ENCODE measurements at regions not wholly inside any gene's neighbourhood (a gene's known extent, or its start where the extent isn't known, plus 50 kb on each side); places are given as distances from the start of the nearest gene placed in this dataset.

DNA sequence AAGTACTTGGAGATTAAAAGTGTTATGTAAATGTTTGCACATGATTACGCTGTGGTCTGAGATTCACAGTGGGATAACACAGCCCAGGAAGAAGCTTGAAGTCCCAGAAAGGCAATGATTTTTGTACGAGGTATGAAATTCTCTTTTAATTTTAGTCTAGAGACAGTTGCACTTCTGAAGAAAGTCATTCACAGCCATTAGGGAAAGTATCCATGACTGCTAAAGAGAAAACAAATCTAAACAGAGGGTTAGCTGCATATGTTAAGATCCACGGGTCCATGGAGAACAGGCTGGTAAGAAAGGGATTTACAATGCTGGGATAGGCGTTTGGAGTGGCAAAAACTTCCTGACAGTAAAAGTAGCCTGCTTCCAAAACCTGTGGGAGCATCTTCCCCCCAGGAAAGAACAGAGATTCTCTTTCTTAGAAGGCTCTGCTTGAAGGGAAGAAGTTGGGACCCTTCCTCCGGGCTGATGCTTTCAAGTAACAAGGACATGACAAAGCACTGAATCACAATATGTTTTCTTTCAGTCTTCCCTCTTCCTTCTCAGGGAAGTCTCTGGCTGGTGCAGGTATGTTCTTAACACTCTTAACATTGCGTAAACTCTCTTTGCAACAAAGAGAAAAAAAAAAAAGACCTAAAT is 220.8 kb upstream of the CELF2 start:
- TF ChIP-seq EZH2phosphoT487 (IDR thresholded peaks at IDR 0.05): no peak
- TF ChIP-seq, protein P1, sequence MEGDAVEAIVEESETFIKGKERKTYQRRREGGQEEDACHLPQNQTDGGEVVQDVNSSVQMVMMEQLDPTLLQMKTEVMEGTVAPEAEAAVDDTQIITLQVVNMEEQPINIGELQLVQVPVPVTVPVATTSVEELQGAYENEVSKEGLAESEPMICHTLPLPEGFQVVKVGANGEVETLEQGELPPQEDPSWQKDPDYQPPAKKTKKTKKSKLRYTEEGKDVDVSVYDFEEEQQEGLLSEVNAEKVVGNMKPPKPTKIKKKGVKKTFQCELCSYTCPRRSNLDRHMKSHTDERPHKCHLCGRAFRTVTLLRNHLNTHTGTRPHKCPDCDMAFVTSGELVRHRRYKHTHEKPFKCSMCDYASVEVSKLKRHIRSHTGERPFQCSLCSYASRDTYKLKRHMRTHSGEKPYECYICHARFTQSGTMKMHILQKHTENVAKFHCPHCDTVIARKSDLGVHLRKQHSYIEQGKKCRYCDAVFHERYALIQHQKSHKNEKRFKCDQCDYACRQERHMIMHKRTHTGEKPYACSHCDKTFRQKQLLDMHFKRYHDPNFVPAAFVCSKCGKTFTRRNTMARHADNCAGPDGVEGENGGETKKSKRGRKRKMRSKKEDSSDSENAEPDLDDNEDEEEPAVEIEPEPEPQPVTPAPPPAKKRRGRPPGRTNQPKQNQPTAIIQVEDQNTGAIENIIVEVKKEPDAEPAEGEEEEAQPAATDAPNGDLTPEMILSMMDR (IDR thresholded peaks at IDR 0.05): no peak
- TF ChIP-seq EZH2 (IDR thresholded peaks at IDR 0.05): no peak
- Mint-ChIP-seq H3K36me3 (no peaks in the 10 kb centered on the region), H3K27me3 (ENCODE audit: insufficient read depth, low read depth) (peaks cover 2% of the 10 kb centered on the region), H3K9me3 (peaks cover 4% of the 10 kb centered on the region), H3K4me1 (peaks cover 46% of the 10 kb centered on the region), H3K4me3 (no peak overlapping the region), H3K27ac (peak overlapping the region; percentile 4)
- Histone ChIP-seq H3K4me1 (peaks cover 33% of the 10 kb centered on the region), H3K4me3 (no peak overlapping the region), H3K27ac (no peak overlapping the region), H3K9ac (no peak overlapping the region), H3K36me3 (no peaks in the 10 kb centered on the region), H3K27me3 (no peaks in the 10 kb centered on the region), H3K9me3 (ENCODE audit: low read depth) (no peaks in the 10 kb centered on the region), H4K20me1 (ENCODE audit: low read depth) (no peaks in the 10 kb centered on the region), H3K4me2 (peak overlapping the region; percentile 72), H2AFZ (replicated peaks) (peak overlapping the region; percentile 56), H3F3A (ENCODE audit: low read depth) (peaks cover 24% of the 10 kb centered on the region), H3K79me2 (ENCODE audit: low read depth) (no peaks in the 10 kb centered on the region)
- no peak for DNase-seq (ENCODE audit: low spot score)

DNA sequence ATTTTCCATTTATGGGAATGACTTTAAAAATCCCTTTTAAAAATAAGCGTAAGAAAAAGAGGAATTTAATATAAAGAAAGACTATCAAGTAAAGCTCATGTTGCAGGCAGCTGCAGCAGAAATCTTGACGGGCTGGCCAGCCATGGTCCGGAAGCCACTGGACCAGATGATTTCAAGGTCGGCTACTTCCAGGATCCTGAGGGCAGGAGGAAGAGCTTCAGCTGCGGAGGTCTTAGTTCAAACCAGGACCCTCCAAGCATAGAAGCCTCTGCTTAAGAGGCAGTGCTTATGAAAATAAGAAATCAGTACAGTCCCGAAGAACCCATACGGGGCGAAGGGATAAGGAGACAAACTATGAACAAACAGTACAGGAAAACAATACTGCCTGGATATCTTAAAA is 220.2 kb upstream of the CELF2 start:
- Histone ChIP-seq H3K9ac (no peak overlapping the region), H3K79me2 (ENCODE audit: low read depth) (no peaks in the 10 kb centered on the region), H4K20me1 (ENCODE audit: low read depth) (no peaks in the 10 kb centered on the region), H2AFZ (replicated peaks) (peak overlapping the region; percentile 90), H3F3A (ENCODE audit: low read depth) (peaks cover 22% of the 10 kb centered on the region), H3K36me3 (no peaks in the 10 kb centered on the region), H3K4me3 (no peak overlapping the region), H3K27me3 (no peaks in the 10 kb centered on the region), H3K4me2 (peak overlapping the region; percentile 72), H3K27ac (no peak overlapping the region), H3K9me3 (ENCODE audit: low read depth) (no peaks in the 10 kb centered on the region), H3K4me1 (peaks cover 27% of the 10 kb centered on the region)
- Mint-ChIP-seq H3K4me1 (peaks cover 40% of the 10 kb centered on the region), H3K9me3 (peaks cover 4% of the 10 kb centered on the region), H3K4me3 (no peak overlapping the region), H3K27ac (peak overlapping the region; percentile 33), H3K27me3 (ENCODE audit: insufficient read depth, low read depth) (peaks cover 2% of the 10 kb centered on the region), H3K36me3 (no peaks in the 10 kb centered on the region)
- TF ChIP-seq, protein P1 (IDR thresholded peaks at IDR 0.05): no peak
- no peak for TF ChIP-seq EZH2 (IDR thresholded peaks at IDR 0.05)
- TF ChIP-seq EZH2phosphoT487 (IDR thresholded peaks at IDR 0.05): no peak
- no peak for DNase-seq (ENCODE audit: low spot score)

DNA sequence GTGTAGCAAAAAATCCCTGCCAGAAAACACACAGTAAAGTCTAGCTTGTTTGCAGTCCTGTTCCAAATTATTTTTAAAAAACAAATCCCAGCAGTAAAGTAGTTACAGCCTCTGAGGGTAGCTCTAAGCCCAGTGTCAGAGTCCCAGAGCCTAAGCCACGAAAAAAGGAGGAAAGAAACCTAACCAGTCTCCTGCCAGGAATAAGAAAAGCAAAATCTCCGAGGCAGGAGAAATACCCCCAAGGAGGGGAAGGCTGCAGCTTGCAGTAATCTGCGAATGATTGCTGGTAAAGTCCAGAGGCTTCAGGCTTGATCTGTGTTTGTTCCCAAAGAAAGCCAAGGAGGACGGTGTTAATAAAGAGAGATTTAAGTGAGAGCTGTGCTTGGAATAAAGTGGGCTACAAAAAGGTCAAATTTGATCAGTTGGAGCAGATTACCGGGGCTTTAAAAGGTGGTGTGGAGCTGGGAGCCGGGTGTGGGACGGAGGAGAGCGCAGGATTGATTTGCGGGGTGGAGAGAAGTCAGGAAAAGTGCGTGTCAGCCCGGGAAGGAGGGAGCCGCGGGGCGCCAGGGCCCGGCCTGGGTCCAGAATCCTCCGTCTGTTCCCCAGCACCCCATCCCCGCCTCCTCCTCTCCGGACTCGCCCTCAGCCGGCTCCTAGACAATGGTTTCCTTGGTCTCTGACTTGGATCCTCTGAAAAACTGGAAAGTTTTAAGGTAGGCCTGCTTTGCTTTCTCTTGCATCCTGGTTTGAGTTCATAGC is 219.4 kb upstream of the CELF2 start:
- Mint-ChIP-seq H3K4me1 (peaks cover 32% of the 10 kb centered on the region), H3K9me3 (peaks cover 4% of the 10 kb centered on the region), H3K36me3 (no peaks in the 10 kb centered on the region), H3K27ac (peak overlapping the region; percentile 90), H3K4me3 (peak overlapping the region; percentile 55), H3K27me3 (ENCODE audit: insufficient read depth, low read depth) (peaks cover 2% of the 10 kb centered on the region)
- Histone ChIP-seq H2AFZ (replicated peaks) (peak overlapping the region; percentile 90), H3K79me2 (ENCODE audit: low read depth) (no peaks in the 10 kb centered on the region), H3K4me3 (peak overlapping the region; percentile 28), H3F3A (ENCODE audit: low read depth) (peaks cover 16% of the 10 kb centered on the region), H4K20me1 (ENCODE audit: low read depth) (no peaks in the 10 kb centered on the region), H3K4me1 (peaks cover 20% of the 10 kb centered on the region), H3K27me3 (no peaks in the 10 kb centered on the region), H3K4me2 (peak overlapping the region; percentile 72), H3K36me3 (no peaks in the 10 kb centered on the region), H3K27ac (peak overlapping the region; percentile 66), H3K9me3 (ENCODE audit: low read depth) (no peaks in the 10 kb centered on the region), H3K9ac (no peak overlapping the region)
- TF ChIP-seq EZH2phosphoT487 (IDR thresholded peaks at IDR 0.05): no peak
- TF ChIP-seq EZH2 (IDR thresholded peaks at IDR 0.05): no peak
- TF ChIP-seq, protein P1 (IDR thresholded peaks at IDR 0.05): no peak
- peak; percentile 34 for DNase-seq (ENCODE audit: low spot score)

All from neural progenitor cell (in vitro differentiated cells).